ENCODE measurements at regions not wholly inside any gene's neighbourhood (a gene's known extent, or its start where the extent isn't known, plus 50 kb on each side); places are given as distances from the start of the nearest gene placed in this dataset.

DNA sequence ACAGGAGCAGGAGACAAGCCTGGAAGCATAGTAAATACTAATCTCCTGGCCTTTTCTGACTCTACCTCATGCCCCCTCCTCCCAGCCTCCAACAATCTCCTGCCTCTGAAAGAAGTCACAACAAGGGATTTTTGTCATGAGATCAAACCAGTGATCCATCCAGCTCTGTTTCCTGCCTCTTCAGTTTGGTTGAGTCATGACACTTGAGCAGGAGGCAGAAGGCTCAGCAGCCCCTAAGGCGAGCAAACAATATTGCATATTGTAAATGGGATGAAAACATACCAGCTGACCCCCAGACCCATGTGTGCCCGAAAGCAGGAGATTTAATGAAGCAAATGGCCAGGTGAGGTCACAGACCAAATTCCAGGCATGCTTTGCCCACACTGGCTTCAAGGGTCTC is 272.8 kb downstream of the GAS1 start:
- TF ChIP-seq POLR2AphosphoS5 (IDR thresholded peaks at IDR 0.05; ENCODE audit: low read depth, low read length) (no peak), POLR2A (IDR thresholded peaks at IDR 0.05; ENCODE audit: low read depth, low read length) (no peak), TAF1 (IDR thresholded peaks at IDR 0.05; ENCODE audit: borderline replicate concordance, low read depth, low read length) (no peak)
- no peak for FAIRE-seq
- no peak for DNase-seq (ENCODE audit: insufficient read length)

DNA sequence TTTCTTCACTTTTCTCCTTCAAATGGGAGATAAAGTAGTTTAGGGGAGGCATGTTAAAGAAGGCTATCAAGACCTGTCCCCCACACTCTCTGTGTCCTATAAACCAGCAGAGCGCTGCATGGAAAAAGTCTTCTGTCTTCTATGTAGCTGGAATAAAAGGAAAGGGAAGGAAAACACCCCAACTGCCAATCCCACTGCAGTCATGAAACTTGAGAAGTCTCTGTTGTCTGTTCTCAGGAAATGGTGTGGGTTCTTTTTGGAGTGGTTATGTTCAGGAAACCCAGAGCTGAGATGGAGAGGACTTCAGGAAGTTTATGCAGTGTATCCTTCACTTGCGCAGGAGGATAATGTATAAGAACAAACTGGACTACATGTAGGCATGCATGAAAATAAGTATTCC is 274.3 kb downstream of the GAS1 start:
- no peak for DNase-seq (ENCODE audit: insufficient read length)
- TF ChIP-seq POLR2A (IDR thresholded peaks at IDR 0.05; ENCODE audit: low read depth, low read length) (no peak), POLR2AphosphoS5 (IDR thresholded peaks at IDR 0.05; ENCODE audit: low read depth, low read length) (no peak), TAF1 (IDR thresholded peaks at IDR 0.05; ENCODE audit: borderline replicate concordance, low read depth, low read length) (no peak)
- no peak for FAIRE-seq

DNA sequence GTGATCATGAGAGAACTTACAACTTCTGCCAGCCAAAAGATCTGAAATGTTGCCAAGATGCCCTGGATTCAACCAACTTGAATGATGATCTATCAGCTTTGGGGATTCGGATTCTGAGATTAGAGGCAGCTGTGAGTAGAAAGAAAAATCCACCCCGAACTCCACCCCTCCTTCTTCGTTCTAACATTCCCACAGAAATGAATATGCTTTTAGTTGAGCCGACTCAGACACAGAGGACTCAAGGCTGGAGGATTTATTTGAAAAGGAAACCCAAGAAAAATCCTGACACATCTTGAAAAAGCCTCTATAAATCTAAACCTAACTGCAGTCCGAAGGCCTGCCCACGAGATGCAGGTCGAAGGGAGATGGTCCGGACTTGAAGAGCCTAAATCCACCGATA is 275.0 kb downstream of the GAS1 start:
- FAIRE-seq (no peak), DNase-seq (ENCODE audit: insufficient read length) (no peak)
- no peak for TF ChIP-seq POLR2AphosphoS5 (IDR thresholded peaks at IDR 0.05; ENCODE audit: low read depth, low read length)
- TF ChIP-seq TAF1 (IDR thresholded peaks at IDR 0.05; ENCODE audit: borderline replicate concordance, low read depth, low read length) = no peak
- TF ChIP-seq POLR2A (IDR thresholded peaks at IDR 0.05; ENCODE audit: low read depth, low read length) = no peak

DNA sequence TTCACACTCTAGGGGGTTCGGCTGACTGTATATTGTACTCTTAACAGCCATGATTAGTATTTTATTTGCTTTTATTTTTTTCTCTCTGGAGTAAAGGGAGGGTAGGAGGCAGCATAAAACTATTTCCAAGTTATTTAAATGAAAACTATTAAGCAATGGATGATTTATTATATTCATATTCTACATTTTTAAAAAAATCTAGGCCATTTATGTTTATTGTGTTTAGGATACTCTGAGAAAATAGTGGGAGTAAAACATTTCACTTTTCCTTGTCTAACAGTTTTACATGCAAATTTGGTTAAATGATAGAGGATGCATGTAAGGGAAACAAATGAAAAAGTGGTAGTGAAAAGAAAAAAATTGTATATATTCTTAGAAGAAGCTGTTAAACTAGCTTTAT is 276.3 kb downstream of the GAS1 start:
- TF ChIP-seq POLR2AphosphoS5 (IDR thresholded peaks at IDR 0.05; ENCODE audit: low read depth, low read length) (no peak), POLR2A (IDR thresholded peaks at IDR 0.05; ENCODE audit: low read depth, low read length) (no peak), TAF1 (IDR thresholded peaks at IDR 0.05; ENCODE audit: borderline replicate concordance, low read depth, low read length) (no peak)

DNA sequence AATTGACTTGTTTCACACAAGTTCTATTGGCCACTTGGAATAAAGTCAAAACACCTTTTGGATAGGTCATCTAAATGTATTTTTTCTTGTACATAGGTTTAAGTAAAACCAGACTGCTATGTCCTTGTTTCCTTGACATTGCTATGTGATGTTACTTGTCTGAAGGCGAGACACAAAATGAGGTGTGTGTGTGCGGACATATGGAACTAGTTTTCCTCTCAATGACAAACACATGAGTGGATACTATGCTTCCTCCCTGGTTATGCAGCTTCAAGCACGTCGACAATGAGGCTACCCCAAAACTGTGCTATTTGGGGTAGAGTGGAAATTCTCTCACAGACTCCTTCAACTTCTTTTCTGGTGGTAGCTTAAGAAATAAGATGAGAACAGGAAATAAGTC is 276.8 kb downstream of the GAS1 start:
- FAIRE-seq (no peak), DNase-seq (ENCODE audit: insufficient read length) (no peak)
- TF ChIP-seq POLR2AphosphoS5 (IDR thresholded peaks at IDR 0.05; ENCODE audit: low read depth, low read length) (no peak), POLR2A (IDR thresholded peaks at IDR 0.05; ENCODE audit: low read depth, low read length) (no peak), TAF1 (IDR thresholded peaks at IDR 0.05; ENCODE audit: borderline replicate concordance, low read depth, low read length) (no peak)

More for the DNA sequence above, 276.3 kb downstream of the GAS1 start:
- DNase-seq (ENCODE audit: insufficient read length) (no peak), FAIRE-seq (no peak)

DNA sequence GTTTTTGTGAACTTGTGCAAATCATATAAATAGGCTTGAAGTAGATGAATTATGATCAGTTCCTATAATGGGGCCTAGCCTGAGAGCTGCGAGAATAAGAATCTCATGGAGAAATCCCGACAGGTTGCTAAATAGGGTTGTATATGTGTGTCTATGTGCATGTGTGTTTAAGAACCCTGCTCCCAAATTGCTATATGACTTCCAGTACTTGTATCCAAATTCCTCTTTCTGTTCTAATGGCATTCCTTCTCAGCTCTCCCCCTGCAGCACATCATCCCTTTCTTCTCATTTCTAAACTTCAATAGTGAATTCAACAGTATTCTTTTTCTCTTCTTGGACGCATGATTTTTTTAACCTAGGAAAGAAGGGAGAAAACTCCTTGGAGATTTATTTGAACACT is 277.2 kb downstream of the GAS1 start:
- no peak for FAIRE-seq
- no peak for TF ChIP-seq POLR2AphosphoS5 (IDR thresholded peaks at IDR 0.05; ENCODE audit: low read depth, low read length)
- no peak for TF ChIP-seq TAF1 (IDR thresholded peaks at IDR 0.05; ENCODE audit: borderline replicate concordance, low read depth, low read length)
- no peak for TF ChIP-seq POLR2A (IDR thresholded peaks at IDR 0.05; ENCODE audit: low read depth, low read length)
- no peak for DNase-seq (ENCODE audit: insufficient read length)

DNA sequence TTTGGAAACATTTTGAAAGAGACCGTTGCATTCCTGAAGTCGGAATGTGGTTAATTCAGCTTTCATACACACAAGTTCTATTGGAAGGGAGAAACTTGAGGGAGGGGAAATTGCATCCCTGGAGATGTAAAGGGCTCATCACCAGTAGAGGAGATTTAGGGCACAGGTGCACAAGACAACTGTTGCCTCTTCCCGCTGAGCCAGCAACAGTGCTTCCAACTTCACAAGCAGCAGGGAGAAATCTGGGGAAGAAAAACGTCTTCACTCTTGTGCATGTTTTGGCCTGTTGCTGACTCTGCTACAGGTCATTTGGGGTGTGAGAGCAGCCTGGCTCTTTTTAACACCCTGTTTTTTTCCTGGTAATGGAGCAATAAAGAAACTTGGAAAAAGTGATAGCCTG is 277.9 kb downstream of the GAS1 start:
- FAIRE-seq (no peak), DNase-seq (ENCODE audit: insufficient read length) (no peak)
- TF ChIP-seq POLR2AphosphoS5 (IDR thresholded peaks at IDR 0.05; ENCODE audit: low read depth, low read length) (no peak), TAF1 (IDR thresholded peaks at IDR 0.05; ENCODE audit: borderline replicate concordance, low read depth, low read length) (no peak), POLR2A (IDR thresholded peaks at IDR 0.05; ENCODE audit: low read depth, low read length) (no peak)

DNA sequence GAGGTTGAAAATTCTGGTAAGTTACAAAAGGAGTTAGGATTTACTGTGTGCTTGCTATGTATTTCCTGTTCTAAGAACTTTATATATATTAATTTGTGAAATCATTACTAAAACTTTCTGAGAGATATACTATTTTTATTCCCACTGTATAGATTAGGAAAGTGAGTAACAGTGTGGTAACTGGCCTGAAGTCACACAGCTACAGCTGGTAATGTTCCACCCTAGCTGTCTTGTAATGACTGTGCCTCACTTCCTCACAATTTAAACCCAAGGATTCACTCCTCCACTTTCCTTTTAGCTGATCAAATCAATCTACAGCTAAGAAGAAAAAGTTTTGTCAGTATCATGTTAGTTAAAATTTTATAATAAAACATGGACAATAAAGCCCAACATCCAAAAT is 278.8 kb downstream of the GAS1 start:
- DNase-seq (ENCODE audit: insufficient read length) = no peak
- no peak for FAIRE-seq
- no peak for TF ChIP-seq TAF1 (IDR thresholded peaks at IDR 0.05; ENCODE audit: borderline replicate concordance, low read depth, low read length)

DNA sequence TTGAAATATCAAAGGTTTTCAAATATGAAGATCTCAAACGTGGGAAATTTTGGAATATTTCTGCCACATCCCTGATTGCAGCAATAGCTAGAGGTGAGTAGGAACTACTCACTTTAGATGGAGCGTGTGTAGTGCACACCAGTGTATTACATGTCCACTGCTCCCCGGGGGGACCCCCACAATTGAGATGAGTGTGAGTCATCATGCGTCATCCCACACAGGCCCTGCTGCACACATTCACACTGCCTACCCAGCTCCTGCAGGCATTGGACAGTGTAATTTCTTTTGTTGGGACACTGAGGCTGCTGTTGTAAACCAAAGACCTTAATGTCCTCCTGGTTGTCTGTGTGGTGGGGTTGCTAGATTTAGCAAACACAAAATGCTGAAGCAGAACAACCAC is 280.0 kb downstream of the GAS1 start:
- no peak for TF ChIP-seq TAF1 (IDR thresholded peaks at IDR 0.05; ENCODE audit: borderline replicate concordance, low read depth, low read length)
- no peak for TF ChIP-seq POLR2A (IDR thresholded peaks at IDR 0.05; ENCODE audit: low read depth, low read length)
- no peak for TF ChIP-seq POLR2AphosphoS5 (IDR thresholded peaks at IDR 0.05; ENCODE audit: low read depth, low read length)
- no peak for DNase-seq (ENCODE audit: insufficient read length)
- FAIRE-seq = no peak

DNA sequence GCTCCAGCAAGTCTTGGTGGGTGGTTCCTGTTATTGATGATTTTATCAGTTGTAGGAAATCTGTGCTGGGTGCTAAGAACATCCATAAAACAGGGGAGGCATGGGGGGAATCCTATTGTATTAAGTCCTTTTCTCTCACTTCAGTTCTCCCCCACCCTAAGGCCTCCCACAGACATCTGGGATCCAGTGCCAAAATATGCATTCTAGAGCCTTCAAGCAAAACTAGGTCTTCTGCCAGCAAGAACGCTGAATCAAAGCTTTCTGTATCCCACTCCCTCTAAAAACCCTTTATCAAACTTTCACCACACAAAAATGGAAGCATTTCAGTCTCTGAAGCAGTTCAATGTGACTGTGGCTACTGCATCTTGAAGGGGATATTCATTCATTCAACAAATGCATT is 281.9 kb downstream of the GAS1 start:
- FAIRE-seq (no peak), DNase-seq (ENCODE audit: insufficient read length) (no peak)
- TF ChIP-seq TAF1 (IDR thresholded peaks at IDR 0.05; ENCODE audit: borderline replicate concordance, low read depth, low read length) (no peak), POLR2A (IDR thresholded peaks at IDR 0.05; ENCODE audit: low read depth, low read length) (no peak), POLR2AphosphoS5 (IDR thresholded peaks at IDR 0.05; ENCODE audit: low read depth, low read length) (no peak)

DNA sequence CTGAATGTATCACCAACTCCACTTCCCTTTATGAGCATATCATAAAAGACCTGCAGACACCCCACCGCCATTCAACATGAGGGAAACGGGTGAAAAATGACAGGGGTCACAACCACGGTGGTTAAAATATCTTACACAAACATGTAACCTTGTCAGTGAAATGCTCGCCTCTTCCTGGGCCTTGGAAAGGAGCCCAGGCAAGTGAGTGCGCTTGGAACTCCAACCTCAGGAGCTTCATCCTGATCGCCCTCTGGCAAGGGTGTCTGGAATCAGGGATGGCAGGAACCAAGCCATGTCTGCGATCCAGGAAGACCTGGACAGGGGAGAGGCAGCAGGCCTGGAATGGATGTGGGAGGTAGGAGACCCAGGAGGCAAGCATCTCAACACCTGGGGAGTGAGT is 282.7 kb downstream of the GAS1 start:
- DNase-seq (ENCODE audit: insufficient read length) = no peak
- TF ChIP-seq TAF1 (IDR thresholded peaks at IDR 0.05; ENCODE audit: borderline replicate concordance, low read depth, low read length) (no peak), POLR2A (IDR thresholded peaks at IDR 0.05; ENCODE audit: low read depth, low read length) (no peak), POLR2AphosphoS5 (IDR thresholded peaks at IDR 0.05; ENCODE audit: low read depth, low read length) (no peak)
- no peak for FAIRE-seq

DNA sequence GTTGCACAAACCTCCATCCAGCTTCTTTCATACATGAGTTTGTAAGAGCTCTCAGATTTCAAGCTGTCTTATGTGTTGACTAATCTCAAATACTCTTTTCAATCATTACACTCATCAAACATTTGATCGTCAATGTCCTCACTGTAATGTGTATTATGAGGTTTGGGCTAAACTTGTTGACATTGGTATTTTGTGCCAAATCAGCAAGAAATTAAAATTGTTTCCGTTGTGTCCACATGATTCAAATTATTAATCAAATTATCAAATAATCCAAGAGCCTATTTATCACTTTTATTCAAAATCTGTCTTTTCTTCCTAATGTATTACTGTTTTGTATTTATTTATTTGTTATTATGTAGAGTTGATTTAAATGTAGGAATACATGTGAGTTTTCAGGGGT is 283.4 kb downstream of the GAS1 start:
- DNase-seq (ENCODE audit: insufficient read length) (no peak), FAIRE-seq (no peak)
- TF ChIP-seq POLR2A (IDR thresholded peaks at IDR 0.05; ENCODE audit: low read depth, low read length) = no peak
- no peak for TF ChIP-seq TAF1 (IDR thresholded peaks at IDR 0.05; ENCODE audit: borderline replicate concordance, low read depth, low read length)
- TF ChIP-seq POLR2AphosphoS5 (IDR thresholded peaks at IDR 0.05; ENCODE audit: low read depth, low read length) = no peak

DNA sequence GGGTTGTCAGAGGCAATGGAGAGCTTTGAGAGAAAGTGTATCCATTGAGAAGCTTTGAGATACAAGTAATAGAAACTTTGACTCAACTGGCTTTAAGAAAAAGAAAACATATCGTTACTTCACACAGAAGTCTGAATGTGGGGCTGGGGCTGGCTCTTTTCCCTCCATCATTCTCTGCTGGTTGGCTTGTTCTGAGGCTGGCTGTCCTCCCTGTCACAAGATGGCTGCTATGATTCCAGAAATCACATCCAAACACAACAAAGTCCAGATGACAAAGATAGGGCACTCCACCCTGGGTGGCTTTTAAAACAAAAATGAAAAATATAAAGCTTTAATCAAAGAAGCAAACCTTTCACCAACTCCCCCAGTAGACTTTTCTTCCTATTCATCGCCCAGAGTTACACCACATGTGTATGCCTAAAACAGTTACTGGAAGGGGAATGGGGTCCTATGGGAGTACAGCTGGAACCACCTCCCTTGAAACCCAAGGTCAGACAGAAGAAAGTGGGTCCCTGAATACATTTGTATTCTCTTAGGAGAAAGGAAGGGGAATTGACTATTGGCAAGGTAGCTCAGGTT is 284.3 kb downstream of the GAS1 start:
- TF ChIP-seq POLR2A (IDR thresholded peaks at IDR 0.05; ENCODE audit: low read depth, low read length) (no peak), POLR2AphosphoS5 (IDR thresholded peaks at IDR 0.05; ENCODE audit: low read depth, low read length) (no peak), TAF1 (IDR thresholded peaks at IDR 0.05; ENCODE audit: borderline replicate concordance, low read depth, low read length) (no peak)
- no peak for DNase-seq (ENCODE audit: insufficient read length)
- no peak for FAIRE-seq

Measured in GM12892 (cell line).